ENCODE measurements at regions not wholly inside any gene's neighbourhood (a gene's known extent, or its start where the extent isn't known, plus 50 kb on each side); places are given as distances from the start of the nearest gene placed in this dataset.
"Not testable (repeated sequence)": the region's sequence is repeated elsewhere in the genome, so short reads cannot be mapped to it uniquely, and the experiment has no call there.

- Histone ChIP-seq H3K4me2 (ENCODE audit: control insufficient read depth, extremely low read depth, insufficient read depth, low read depth, low read length) (no peak overlapping the region), H3K27ac (ENCODE audit: control insufficient read depth, insufficient read depth, low read length) (no peak overlapping the region), H4K20me1 (ENCODE audit: control insufficient read depth, extremely low read depth, insufficient read depth, low read length) (no peaks in the 10 kb centered on the region), H3K9ac (ENCODE audit: control insufficient read depth, extremely low read depth, insufficient read depth, low read length) (no peak overlapping the region), H2AFZ (ENCODE audit: control insufficient read depth, low read length) (no peak overlapping the region), H3K36me3 (ENCODE audit: control insufficient read depth in 2 of 2, extremely low read depth in 1 of 2, insufficient read depth in 2 of 2, low read length in 2 of 2) (no peaks in the 10 kb centered on the region), H3K4me1 (ENCODE audit: control insufficient read depth, extremely low read depth, insufficient read depth, low read length) (no peaks in the 10 kb centered on the region), H3K9me3 (ENCODE audit: control insufficient read depth, low read depth, low read length) (peaks cover 2% of the 10 kb centered on the region), H3K27me3 (ENCODE audit: control insufficient read depth, extremely low read depth, insufficient read depth, low read length) (no peaks in the 10 kb centered on the region), H3K9me1 (ENCODE audit: control insufficient read depth, extremely low read depth, insufficient read depth, low read length) (no peaks in the 10 kb centered on the region), H3K79me2 (ENCODE audit: control insufficient read depth, insufficient read depth, low read length) (no peaks in the 10 kb centered on the region), H3K4me3 (ENCODE audit: control insufficient read depth in 2 of 3, extremely low read depth in 1 of 3, insufficient read depth in 2 of 3, low read depth in 1 of 3, low read length in 3 of 3) (no peak overlapping the region)
- TF ChIP-seq EZH2 (IDR thresholded peaks at IDR 0.05; ENCODE audit: low read length) = no peak
- no peak for TF ChIP-seq CTCF (optimal IDR thresholded peaks at IDR 0.05 in 1 of 3, IDR thresholded peaks at IDR 0.05 in 1 of 3, conservative IDR thresholded peaks at IDR 0.05 in 1 of 3; ENCODE audit: extremely low read depth in 1 of 3, insufficient read depth in 2 of 3, low read length in 3 of 3)
- dilution Hi-C loops (cut with MboI; ENCODE audit: extremely low pct_ligation_motif_present, low sequenced_read_pairs) = no loop called here
- FAIRE-seq (no peak), DNase-seq (ENCODE audit: low read depth, low spot score) (no peak)
Observed at GRCh38 chr5:163953901-163954300, 448.5 kb downstream of the MAT2B start.

DNA sequence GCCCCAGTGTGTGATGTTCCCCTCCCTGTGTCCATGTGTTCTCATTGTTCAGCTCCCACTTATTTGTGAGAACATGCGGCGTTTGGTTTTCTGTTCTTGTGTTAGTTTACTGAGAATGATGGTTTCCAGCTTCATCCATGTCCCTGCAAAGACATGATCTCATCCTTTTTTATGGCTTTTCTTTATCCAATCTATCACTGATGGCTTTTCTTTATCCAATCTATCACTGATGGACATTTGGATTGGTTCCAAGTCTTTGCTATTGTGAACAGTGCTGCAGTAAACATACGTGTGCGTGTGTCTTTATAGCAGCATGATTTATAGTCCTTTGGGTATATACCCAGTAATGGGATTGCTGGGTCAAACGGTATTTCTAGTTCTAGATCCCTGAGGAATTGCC lies 455.8 kb downstream of the MAT2B start:
- H3K79me2 ChIP-seq (ENCODE audit: control insufficient read depth, insufficient read depth, low read length); FAIRE-seq; DNase-seq (ENCODE audit: low read depth, low spot score); H3K9me1 ChIP-seq (ENCODE audit: control insufficient read depth, extremely low read depth, insufficient read depth, low read length); H3K4me3 ChIP-seq (ENCODE audit: control insufficient read depth in 2 of 3, extremely low read depth in 1 of 3, insufficient read depth in 2 of 3, low read depth in 1 of 3, low read length in 3 of 3); H3K4me1 ChIP-seq (ENCODE audit: control insufficient read depth, extremely low read depth, insufficient read depth, low read length); H3K9me3 ChIP-seq (ENCODE audit: control insufficient read depth, low read depth, low read length); H2AFZ ChIP-seq (ENCODE audit: control insufficient read depth, low read length); H3K27me3 ChIP-seq (ENCODE audit: control insufficient read depth, extremely low read depth, insufficient read depth, low read length); H3K27ac ChIP-seq (ENCODE audit: control insufficient read depth, insufficient read depth, low read length); H3K36me3 ChIP-seq (ENCODE audit: control insufficient read depth in 2 of 2, extremely low read depth in 1 of 2, insufficient read depth in 2 of 2, low read length in 2 of 2); H4K20me1 ChIP-seq (ENCODE audit: control insufficient read depth, extremely low read depth, insufficient read depth, low read length); H3K9ac ChIP-seq (ENCODE audit: control insufficient read depth, extremely low read depth, insufficient read depth, low read length); H3K4me2 ChIP-seq (ENCODE audit: control insufficient read depth, extremely low read depth, insufficient read depth, low read depth, low read length); dilution Hi-C loops (cut with MboI; ENCODE audit: extremely low pct_ligation_motif_present, low sequenced_read_pairs): not testable (repeated sequence)

DNA sequence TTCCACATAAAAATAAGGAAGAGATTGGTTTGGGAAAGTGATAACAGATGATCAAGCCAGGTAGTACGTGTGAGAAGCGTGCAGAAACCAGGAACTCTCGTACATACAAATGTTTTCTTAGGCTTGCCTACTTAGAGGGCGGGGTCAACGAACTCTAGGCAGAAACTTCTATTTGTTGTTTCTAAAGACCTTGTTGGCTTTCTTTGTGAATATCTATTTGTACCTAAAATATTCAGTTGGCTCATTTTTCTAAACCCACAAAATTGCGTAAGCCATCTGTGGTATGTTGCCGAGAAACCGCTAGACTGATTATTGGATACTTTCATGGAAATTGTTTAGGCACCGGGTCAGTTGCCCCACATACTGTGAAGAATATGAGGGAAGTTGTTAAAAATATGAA lies 458.5 kb downstream of the MAT2B start:
- no peak for DNase-seq (ENCODE audit: low read depth, low spot score)
- H3K4me3 ChIP-seq (ENCODE audit: control insufficient read depth in 2 of 3, extremely low read depth in 1 of 3, insufficient read depth in 2 of 3, low read depth in 1 of 3, low read length in 3 of 3) = no peak overlapping the region
- H2AFZ ChIP-seq (ENCODE audit: control insufficient read depth, low read length) = no peak overlapping the region
- no peaks in the 10 kb centered on the region for H3K4me1 ChIP-seq (ENCODE audit: control insufficient read depth, extremely low read depth, insufficient read depth, low read length)
- H3K27me3 ChIP-seq (ENCODE audit: control insufficient read depth, extremely low read depth, insufficient read depth, low read length) = no peaks in the 10 kb centered on the region
- H3K9me3 ChIP-seq (ENCODE audit: control insufficient read depth, low read depth, low read length) = no peaks in the 10 kb centered on the region
- H3K9me1 ChIP-seq (ENCODE audit: control insufficient read depth, extremely low read depth, insufficient read depth, low read length) = no peaks in the 10 kb centered on the region
- dilution Hi-C loops (cut with MboI; ENCODE audit: extremely low pct_ligation_motif_present, low sequenced_read_pairs) = no loop called here
- TF ChIP-seq CTCF (optimal IDR thresholded peaks at IDR 0.05 in 1 of 3, IDR thresholded peaks at IDR 0.05 in 1 of 3, conservative IDR thresholded peaks at IDR 0.05 in 1 of 3; ENCODE audit: extremely low read depth in 1 of 3, insufficient read depth in 2 of 3, low read length in 3 of 3) (no peak), EZH2 (IDR thresholded peaks at IDR 0.05; ENCODE audit: low read length) (no peak)
- no peak for FAIRE-seq
- H3K36me3 ChIP-seq (ENCODE audit: control insufficient read depth in 2 of 2, extremely low read depth in 1 of 2, insufficient read depth in 2 of 2, low read length in 2 of 2) = no peaks in the 10 kb centered on the region
- no peak overlapping the region for H3K9ac ChIP-seq (ENCODE audit: control insufficient read depth, extremely low read depth, insufficient read depth, low read length)
- no peak overlapping the region for H3K4me2 ChIP-seq (ENCODE audit: control insufficient read depth, extremely low read depth, insufficient read depth, low read depth, low read length)
- H3K79me2 ChIP-seq (ENCODE audit: control insufficient read depth, insufficient read depth, low read length) = no peaks in the 10 kb centered on the region
- no peak overlapping the region for H3K27ac ChIP-seq (ENCODE audit: control insufficient read depth, insufficient read depth, low read length)
- no peaks in the 10 kb centered on the region for H4K20me1 ChIP-seq (ENCODE audit: control insufficient read depth, extremely low read depth, insufficient read depth, low read length)

Data from keratinocyte (primary cell).